ENCODE measurements at regions not wholly inside any gene's neighbourhood (a gene's known extent, or its start where the extent isn't known, plus 50 kb on each side); places are given as distances from the start of the nearest gene placed in this dataset.

DNA sequence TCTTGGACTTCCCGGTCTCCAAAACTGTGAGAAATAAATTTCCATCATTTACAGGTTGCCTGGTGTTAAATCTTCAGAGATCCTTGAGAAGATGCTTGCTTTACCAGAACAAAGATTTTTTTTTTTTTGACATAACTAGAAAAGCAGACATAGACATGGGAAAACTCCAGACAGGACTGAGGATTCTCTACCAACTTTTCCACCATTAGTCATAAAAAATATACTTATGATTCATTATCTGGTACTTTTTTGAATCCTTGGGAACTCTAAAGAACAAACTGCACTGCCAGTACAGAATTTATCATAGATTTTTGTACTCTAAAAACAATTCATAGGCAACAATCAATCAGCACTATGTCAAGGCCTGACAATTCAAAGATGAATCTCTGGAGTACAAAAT, 487.6 kb downstream of the EFNB2 start:
- ATAC-seq, result no peak
- H3K4me3 ChIP-seq, result no peak overlapping the region
- no peak overlapping the region for H3K27ac ChIP-seq
- no peaks in the 10 kb centered on the region for H3K27me3 ChIP-seq
- H3K4me1 ChIP-seq, result peaks cover 0 to 10% (median 0%) of the 10 kb centered on the region in 3 donors
- no peaks in the 10 kb centered on the region for H3K9me3 ChIP-seq
- H3K36me3 ChIP-seq, result no peaks in the 10 kb centered on the region
- 90 to 100% methylated on average over 1 of the region's 1 CpG for WGBS, 2 donors (ENCODE audit: low coverage in 1 of 2)
- TF ChIP-seq POLR2A (IDR thresholded peaks at IDR 0.05) (no peak), POLR2AphosphoS5 (IDR thresholded peaks at IDR 0.05) (no peak)

DNA sequence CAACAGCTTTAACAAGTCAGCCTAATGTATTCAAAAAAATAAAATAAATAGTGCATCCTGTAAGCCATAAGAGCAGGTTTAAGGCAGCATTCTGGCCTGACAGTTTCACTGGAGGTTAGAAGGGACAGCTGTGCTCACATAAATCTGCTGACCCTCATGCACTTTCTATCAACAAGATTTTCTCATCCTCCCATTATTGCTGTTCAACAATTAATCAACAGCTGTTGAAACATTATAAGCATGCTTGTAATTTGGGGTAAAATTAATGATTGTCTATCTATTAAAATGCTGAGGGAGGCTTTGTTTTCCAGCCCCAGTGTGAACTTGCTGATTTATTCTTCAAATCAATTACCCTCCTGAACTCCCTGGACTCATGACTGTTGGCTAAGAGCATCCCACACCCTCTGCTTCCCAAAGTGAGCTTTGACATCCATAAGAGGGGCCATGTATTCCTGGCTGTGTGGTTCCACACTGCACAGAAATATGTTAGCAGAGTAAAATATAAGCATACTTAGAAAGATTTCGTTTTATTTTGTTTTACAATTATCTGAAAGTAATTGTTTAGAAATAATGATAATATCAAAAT, 492.4 kb downstream of the EFNB2 start:
- no peaks in the 10 kb centered on the region for H3K36me3 ChIP-seq
- no peak for ATAC-seq
- TF ChIP-seq EP300 (IDR thresholded peaks at IDR 0.05), result no peak
- TF ChIP-seq POLR2AphosphoS5 (IDR thresholded peaks at IDR 0.05), result no peak
- TF ChIP-seq CTCF (IDR thresholded peaks at IDR 0.05), result no peak
- TF ChIP-seq POLR2A (IDR thresholded peaks at IDR 0.05), result no peak
- H3K27ac ChIP-seq, result no peak overlapping the region
- H3K9me3 ChIP-seq, result no peaks in the 10 kb centered on the region
- no peaks in the 10 kb centered on the region for H3K27me3 ChIP-seq
- H3K4me1 ChIP-seq, result no peaks in the 10 kb centered on the region
- no peak overlapping the region for H3K4me3 ChIP-seq
- WGBS, 2 donors (ENCODE audit: low coverage in 1 of 2), result 54 to 86% methylated on average over 1 of the region's 1 CpG

GRCh38 chr13:106041445-106041844, 494.0 kb downstream of the EFNB2 start:
- H3K4me1 ChIP-seq, result no peaks in the 10 kb centered on the region
- H3K4me3 ChIP-seq, result no peak overlapping the region
- 88 to 100% methylated on average over 1 to 3 of the region's 3 CpGs for WGBS, 2 donors (ENCODE audit: low coverage in 1 of 2)
- ATAC-seq, result no peak
- TF ChIP-seq POLR2A (IDR thresholded peaks at IDR 0.05) (no peak), EP300 (IDR thresholded peaks at IDR 0.05) (no peak), POLR2AphosphoS5 (IDR thresholded peaks at IDR 0.05) (no peak), CTCF (IDR thresholded peaks at IDR 0.05) (no peak)
- no peaks in the 10 kb centered on the region for H3K27me3 ChIP-seq
- H3K36me3 ChIP-seq, result no peaks in the 10 kb centered on the region
- no peaks in the 10 kb centered on the region for H3K9me3 ChIP-seq
- H3K27ac ChIP-seq, result no peak overlapping the region

- Histone ChIP-seq H3K4me1 (no peaks in the 10 kb centered on the region), H3K27ac (no peak overlapping the region), H3K9me3 (no peaks in the 10 kb centered on the region), H3K27me3 (no peaks in the 10 kb centered on the region), H3K4me3 (no peak overlapping the region), H3K36me3 (no peaks in the 10 kb centered on the region)
- WGBS, 2 donors (ENCODE audit: low coverage in 1 of 2), result 84 to 100% methylated on average over 2 of the region's 2 CpGs
- TF ChIP-seq POLR2AphosphoS5 (IDR thresholded peaks at IDR 0.05), result no peak
- no peak for TF ChIP-seq EP300 (IDR thresholded peaks at IDR 0.05)
- no peak for TF ChIP-seq CTCF (IDR thresholded peaks at IDR 0.05)
- no peak for TF ChIP-seq POLR2A (IDR thresholded peaks at IDR 0.05)
- no peak for ATAC-seq
Measured at GRCh38 chr13:106038752-106039151, 496.7 kb downstream of the EFNB2 start.

DNA sequence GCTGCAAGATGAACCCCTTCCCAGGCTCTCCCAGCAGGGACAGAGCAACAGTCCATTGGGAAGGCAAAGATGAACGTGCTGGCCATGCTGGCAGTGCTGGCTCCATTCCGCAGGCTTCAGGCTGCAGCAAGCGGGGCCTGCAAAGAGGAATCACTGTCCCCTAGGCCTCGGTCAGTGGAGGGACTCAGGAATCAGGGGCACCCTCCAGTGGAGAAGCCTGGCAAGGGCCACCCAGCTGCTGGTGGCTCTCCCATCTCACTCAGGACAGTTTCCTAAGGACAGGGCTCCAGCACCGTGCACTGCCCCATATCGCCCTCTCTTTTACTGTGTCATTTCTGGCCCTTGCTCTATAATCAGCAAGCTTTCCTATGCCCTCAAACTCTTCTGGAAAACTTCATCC, 498.6 kb downstream of the EFNB2 start:
- Histone ChIP-seq H3K27me3 (no peaks in the 10 kb centered on the region), H3K4me3 (no peak overlapping the region), H3K4me1 (no peaks in the 10 kb centered on the region), H3K36me3 (no peaks in the 10 kb centered on the region), H3K9me3 (no peaks in the 10 kb centered on the region), H3K27ac (no peak overlapping the region)
- ATAC-seq, result no peak
- 94% methylated on average over 2 of the region's 6 CpGs for WGBS, 2 donors (ENCODE audit: low coverage in 1 of 2)
- no peak for TF ChIP-seq EP300 (IDR thresholded peaks at IDR 0.05)
- TF ChIP-seq POLR2A (IDR thresholded peaks at IDR 0.05), result no peak
- no peak for TF ChIP-seq POLR2AphosphoS5 (IDR thresholded peaks at IDR 0.05)
- no peak for TF ChIP-seq CTCF (IDR thresholded peaks at IDR 0.05)

Measured in gastroesophageal sphincter (tissue), 4 donors.